A549 (cell line): ENCODE measurements at regions not wholly inside any gene's neighbourhood (a gene's known extent, or its start where the extent isn't known, plus 50 kb on each side); places are given as distances from the start of the nearest gene placed in this dataset.

Experiments used
- CHD4 ChIP-seq: fragments of 200-600 bp; sonication (generic); IDR thresholded peaks from 2 replicates; pipeline ENCODE4 v1.6.1; 2016; ENCODE audit warnings: antibody characterized with exemption, mild to moderate bottlenecking, borderline replicate concordance
- HDAC2 ChIP-seq: fragments of 200-600 bp; sonication (generic); IDR thresholded peaks from 2 replicates; pipeline ENCODE4 v1.6.1; 2016
- HOXB5 ChIP-seq: fragments of 250-450 bp; sonication (Bioruptor Pico); IDR thresholded peaks from 2 replicates; pipeline ENCODE4 v1.5.0; 2020; ENCODE audit warnings: mild to moderate bottlenecking, moderate library complexity
- POLR2A ChIP-seq: IDR thresholded peaks from 2 replicates; pipeline ENCODE4 v1.6.1; 2012; ENCODE audit warnings: mild to moderate bottlenecking, low read length
- RFX5 ChIP-seq: fragments of 450-650 bp; IDR thresholded peaks from 2 replicates; pipeline ENCODE4 v1.7.1; 2014; ENCODE audit warnings: antibody characterized with exemption, mild to moderate bottlenecking, moderate library complexity
- TF ChIP-seq, protein P1 (sequence below): fragments of >200 bp; sonication (Bioruptor Twin); formaldehyde crosslinking; IDR thresholded peaks from 3 replicates; pipeline ENCODE4 v1.5.1; 2016

DNA sequence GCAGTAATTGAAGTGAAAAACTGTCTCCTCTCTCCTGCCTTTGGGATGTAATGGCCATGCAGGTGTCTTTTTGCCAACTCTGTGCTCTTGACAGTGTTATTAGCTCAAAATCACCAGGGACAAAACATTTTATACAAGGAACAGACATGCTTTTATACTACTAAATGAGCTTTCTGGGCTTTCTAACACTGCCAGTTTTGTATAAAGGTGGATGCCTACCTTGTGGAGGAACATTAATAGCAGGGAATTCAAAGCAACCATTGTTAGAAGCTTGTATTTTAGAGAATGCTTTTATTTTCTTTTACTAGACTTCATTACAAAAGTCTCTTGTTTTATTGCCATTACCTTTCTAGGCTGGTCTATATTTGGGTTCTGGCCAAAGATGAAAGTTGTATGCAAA, 54.7 kb upstream of the ARSJ start:
- no peak for TF ChIP-seq RFX5
- no peak for TF ChIP-seq CHD4
- TF ChIP-seq, protein P1, sequence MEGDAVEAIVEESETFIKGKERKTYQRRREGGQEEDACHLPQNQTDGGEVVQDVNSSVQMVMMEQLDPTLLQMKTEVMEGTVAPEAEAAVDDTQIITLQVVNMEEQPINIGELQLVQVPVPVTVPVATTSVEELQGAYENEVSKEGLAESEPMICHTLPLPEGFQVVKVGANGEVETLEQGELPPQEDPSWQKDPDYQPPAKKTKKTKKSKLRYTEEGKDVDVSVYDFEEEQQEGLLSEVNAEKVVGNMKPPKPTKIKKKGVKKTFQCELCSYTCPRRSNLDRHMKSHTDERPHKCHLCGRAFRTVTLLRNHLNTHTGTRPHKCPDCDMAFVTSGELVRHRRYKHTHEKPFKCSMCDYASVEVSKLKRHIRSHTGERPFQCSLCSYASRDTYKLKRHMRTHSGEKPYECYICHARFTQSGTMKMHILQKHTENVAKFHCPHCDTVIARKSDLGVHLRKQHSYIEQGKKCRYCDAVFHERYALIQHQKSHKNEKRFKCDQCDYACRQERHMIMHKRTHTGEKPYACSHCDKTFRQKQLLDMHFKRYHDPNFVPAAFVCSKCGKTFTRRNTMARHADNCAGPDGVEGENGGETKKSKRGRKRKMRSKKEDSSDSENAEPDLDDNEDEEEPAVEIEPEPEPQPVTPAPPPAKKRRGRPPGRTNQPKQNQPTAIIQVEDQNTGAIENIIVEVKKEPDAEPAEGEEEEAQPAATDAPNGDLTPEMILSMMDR = no peak
- TF ChIP-seq HDAC2 = no peak
- TF ChIP-seq POLR2A = no peak
- no peak for TF ChIP-seq HOXB5 (CRISPR knock-in tag)
